ENCODE measurements at regions not wholly inside any gene's neighbourhood (a gene's known extent, or its start where the extent isn't known, plus 50 kb on each side); places are given as distances from the start of the nearest gene placed in this dataset.

DNA sequence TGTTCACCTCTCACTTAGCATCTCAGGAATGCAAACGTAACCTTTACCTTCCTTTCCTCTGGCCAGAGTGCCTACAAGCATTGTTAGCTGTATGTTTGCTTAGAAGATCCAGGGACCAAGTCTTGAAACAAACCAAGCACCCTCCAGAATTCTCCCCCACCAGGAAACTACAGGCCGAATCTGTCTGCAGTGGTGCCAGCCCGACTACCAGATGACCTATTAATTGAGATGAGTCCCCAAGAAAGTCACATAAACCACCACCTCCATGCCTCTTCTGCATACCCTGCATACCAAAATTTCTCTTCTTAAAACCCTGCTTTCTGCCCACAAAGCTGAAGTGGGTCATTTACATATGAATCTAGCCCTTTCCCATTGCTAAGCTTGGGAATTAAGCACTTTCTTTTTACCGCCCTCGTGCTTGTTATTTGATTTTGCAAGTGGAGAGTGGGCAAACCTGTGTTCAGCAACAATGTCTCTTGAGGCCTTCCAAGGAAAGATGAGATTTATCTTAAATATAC, 1239.1 kb downstream of the CDH12 start:
- Histone ChIP-seq H3K27me3 (ENCODE audit: low read depth, low read length) (no peaks in the 10 kb centered on the region), H3K9ac (ENCODE audit: low read length) (no peak overlapping the region), H3K36me3 (replicated peaks; ENCODE audit: low read depth, low read length) (no peaks in the 10 kb centered on the region), H4K20me1 (ENCODE audit: insufficient read depth, low read length) (no peaks in the 10 kb centered on the region), H3K9me3 (ENCODE audit: insufficient read depth, low read length) (no peaks in the 10 kb centered on the region), H3K79me2 (ENCODE audit: low read length) (no peaks in the 10 kb centered on the region), H3K4me2 (ENCODE audit: low read length) (no peak overlapping the region), H2AFZ (ENCODE audit: low read depth, low read length) (no peak overlapping the region), H3K4me3 (ENCODE audit: low read length) (no peak overlapping the region), H3K27ac (ENCODE audit: low read length) (no peak overlapping the region), H3K4me1 (ENCODE audit: low read length) (no peaks in the 10 kb centered on the region)
- TF ChIP-seq EZH2phosphoT487 (IDR thresholded peaks at IDR 0.05; ENCODE audit: low read depth) = no peak
- TF ChIP-seq, protein P1, sequence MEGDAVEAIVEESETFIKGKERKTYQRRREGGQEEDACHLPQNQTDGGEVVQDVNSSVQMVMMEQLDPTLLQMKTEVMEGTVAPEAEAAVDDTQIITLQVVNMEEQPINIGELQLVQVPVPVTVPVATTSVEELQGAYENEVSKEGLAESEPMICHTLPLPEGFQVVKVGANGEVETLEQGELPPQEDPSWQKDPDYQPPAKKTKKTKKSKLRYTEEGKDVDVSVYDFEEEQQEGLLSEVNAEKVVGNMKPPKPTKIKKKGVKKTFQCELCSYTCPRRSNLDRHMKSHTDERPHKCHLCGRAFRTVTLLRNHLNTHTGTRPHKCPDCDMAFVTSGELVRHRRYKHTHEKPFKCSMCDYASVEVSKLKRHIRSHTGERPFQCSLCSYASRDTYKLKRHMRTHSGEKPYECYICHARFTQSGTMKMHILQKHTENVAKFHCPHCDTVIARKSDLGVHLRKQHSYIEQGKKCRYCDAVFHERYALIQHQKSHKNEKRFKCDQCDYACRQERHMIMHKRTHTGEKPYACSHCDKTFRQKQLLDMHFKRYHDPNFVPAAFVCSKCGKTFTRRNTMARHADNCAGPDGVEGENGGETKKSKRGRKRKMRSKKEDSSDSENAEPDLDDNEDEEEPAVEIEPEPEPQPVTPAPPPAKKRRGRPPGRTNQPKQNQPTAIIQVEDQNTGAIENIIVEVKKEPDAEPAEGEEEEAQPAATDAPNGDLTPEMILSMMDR (IDR thresholded peaks at IDR 0.05; ENCODE audit: low read depth, low read length) = no peak

DNA sequence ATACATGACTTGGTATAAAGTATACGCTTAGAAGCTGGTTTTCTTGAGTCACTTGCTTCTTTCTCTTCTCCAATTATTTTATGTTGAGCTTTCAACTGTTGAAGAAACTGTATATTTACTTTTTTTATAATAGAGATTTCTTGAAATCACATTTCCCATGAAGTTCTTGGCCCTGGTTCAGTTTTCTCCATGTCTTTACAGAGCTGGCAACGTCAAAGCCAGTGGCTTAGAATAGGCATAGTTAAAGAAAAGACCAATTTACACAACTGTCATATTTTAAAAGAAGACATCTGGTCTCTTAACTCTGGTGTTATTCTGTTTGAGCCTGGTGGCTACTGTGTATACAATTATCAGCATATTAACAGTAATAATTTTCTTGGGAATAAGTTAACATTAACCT, 1249.3 kb downstream of the CDH12 start:
- Histone ChIP-seq H3K9ac (ENCODE audit: low read length) (no peak overlapping the region), H3K79me2 (ENCODE audit: low read length) (no peaks in the 10 kb centered on the region), H3K27me3 (ENCODE audit: low read depth, low read length) (no peaks in the 10 kb centered on the region), H2AFZ (ENCODE audit: low read depth, low read length) (no peak overlapping the region), H3K4me2 (ENCODE audit: low read length) (no peak overlapping the region), H3K4me1 (ENCODE audit: low read length) (no peaks in the 10 kb centered on the region), H3K4me3 (ENCODE audit: low read length) (no peak overlapping the region), H4K20me1 (ENCODE audit: insufficient read depth, low read length) (no peaks in the 10 kb centered on the region), H3K27ac (ENCODE audit: low read length) (no peak overlapping the region), H3K36me3 (replicated peaks; ENCODE audit: low read depth, low read length) (no peaks in the 10 kb centered on the region), H3K9me3 (ENCODE audit: insufficient read depth, low read length) (no peaks in the 10 kb centered on the region)
- no peak for TF ChIP-seq EZH2phosphoT487 (IDR thresholded peaks at IDR 0.05; ENCODE audit: low read depth)
- TF ChIP-seq, protein P1 (IDR thresholded peaks at IDR 0.05; ENCODE audit: low read depth, low read length) = no peak

DNA sequence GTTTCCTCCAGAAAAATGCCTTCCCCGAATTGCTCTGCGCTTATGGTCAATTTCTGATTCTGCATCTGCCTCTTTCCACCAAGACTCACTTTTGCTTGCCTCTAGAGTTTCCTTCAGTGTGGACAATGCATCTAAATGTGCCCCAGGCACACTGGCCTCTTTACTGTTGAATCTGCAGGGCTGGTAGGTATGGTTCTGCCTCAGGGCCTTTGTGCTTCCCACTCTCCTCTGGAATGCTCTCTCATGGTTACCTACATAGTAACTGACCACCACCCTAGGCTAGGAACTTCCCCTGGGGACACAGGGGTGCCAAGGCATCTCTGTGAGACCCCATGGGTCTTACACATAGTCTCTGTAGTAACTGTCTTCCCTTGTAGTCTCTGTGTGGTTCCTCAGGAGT, 1258.6 kb downstream of the CDH12 start:
- Histone ChIP-seq H3K79me2 (ENCODE audit: low read length) (no peaks in the 10 kb centered on the region), H3K4me1 (ENCODE audit: low read length) (no peaks in the 10 kb centered on the region), H3K4me3 (ENCODE audit: low read length) (no peak overlapping the region), H3K27ac (ENCODE audit: low read length) (no peak overlapping the region), H3K27me3 (ENCODE audit: low read depth, low read length) (no peaks in the 10 kb centered on the region), H4K20me1 (ENCODE audit: insufficient read depth, low read length) (no peaks in the 10 kb centered on the region), H3K9me3 (ENCODE audit: insufficient read depth, low read length) (no peaks in the 10 kb centered on the region), H2AFZ (ENCODE audit: low read depth, low read length) (no peak overlapping the region), H3K4me2 (ENCODE audit: low read length) (no peak overlapping the region), H3K9ac (ENCODE audit: low read length) (no peak overlapping the region), H3K36me3 (replicated peaks; ENCODE audit: low read depth, low read length) (no peaks in the 10 kb centered on the region)
- no peak for TF ChIP-seq EZH2phosphoT487 (IDR thresholded peaks at IDR 0.05; ENCODE audit: low read depth)
- TF ChIP-seq, protein P1 (IDR thresholded peaks at IDR 0.05; ENCODE audit: low read depth, low read length) = no peak

DNA sequence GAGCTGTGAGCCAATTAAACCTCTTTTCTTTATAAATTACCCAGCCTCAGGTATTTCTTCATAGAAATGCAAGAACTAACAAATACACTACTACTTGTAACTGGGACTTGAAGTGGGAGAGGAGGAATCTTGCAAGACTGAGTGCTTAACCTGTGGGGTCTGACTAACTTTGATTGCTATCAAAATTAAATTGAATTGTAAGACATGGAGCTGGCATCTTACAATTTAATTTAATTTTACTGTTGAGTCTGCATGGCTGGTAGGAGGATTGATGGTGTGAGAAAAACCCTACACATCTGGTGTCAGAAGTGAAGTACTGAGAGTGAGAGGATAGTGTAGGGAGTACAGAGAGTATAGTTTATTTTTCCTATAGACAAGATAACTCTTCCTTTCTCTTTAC, 1259.9 kb downstream of the CDH12 start:
- Histone ChIP-seq H4K20me1 (ENCODE audit: insufficient read depth, low read length) (no peaks in the 10 kb centered on the region), H3K4me1 (ENCODE audit: low read length) (no peaks in the 10 kb centered on the region), H2AFZ (ENCODE audit: low read depth, low read length) (no peak overlapping the region), H3K36me3 (replicated peaks; ENCODE audit: low read depth, low read length) (no peaks in the 10 kb centered on the region), H3K4me2 (ENCODE audit: low read length) (no peak overlapping the region), H3K27me3 (ENCODE audit: low read depth, low read length) (no peaks in the 10 kb centered on the region), H3K9ac (ENCODE audit: low read length) (no peak overlapping the region), H3K9me3 (ENCODE audit: insufficient read depth, low read length) (no peaks in the 10 kb centered on the region), H3K27ac (ENCODE audit: low read length) (no peak overlapping the region), H3K4me3 (ENCODE audit: low read length) (no peak overlapping the region), H3K79me2 (ENCODE audit: low read length) (no peaks in the 10 kb centered on the region)
- TF ChIP-seq, protein P1 (IDR thresholded peaks at IDR 0.05; ENCODE audit: low read depth, low read length) = no peak
- no peak for TF ChIP-seq EZH2phosphoT487 (IDR thresholded peaks at IDR 0.05; ENCODE audit: low read depth)
